T-cell (primary cell): ENCODE measurements at regions not wholly inside any gene's neighbourhood (a gene's known extent, or its start where the extent isn't known, plus 50 kb on each side); places are given as distances from the start of the nearest gene placed in this dataset.

Experiments used
- ATAC-seq, 4 experiments: fragments of 200-7000 bp in 3 of 4; fragments of 150-1000 bp in 1 of 4; cut with Tn5 transposase; replicated peaks in 1 of 4; 1 replicate in 3 of 4; 2 replicates in 1 of 4; pipeline ENCODE4 v1.10.0; 2021; ENCODE audit warnings: moderate library complexity in 3 of 4, mild to moderate bottlenecking in 2 of 4, moderate number of reproducible peaks in 1 of 4
- CTCF ChIA-PET, 2 donors: fragments of 300-600 bp; sonication (Branson Sonifier 250); formaldehyde crosslinking; loops; one replicate each; lab custom pipeline; 2022; ENCODE audit warnings: antibody characterized with exemption in 2 of 2; lab: Charles Lee
- POLR2A ChIA-PET, 2 donors: fragments of 300-600 bp; sonication (Branson Sonifier 250); formaldehyde crosslinking; loops; one replicate each; lab custom pipeline; 2022; ENCODE audit warnings: antibody characterized with exemption in 2 of 2; lab: Charles Lee
- DNase-seq, 35 experiments: peaks; one replicate each; pipeline versions ENCODE4 v3.0.0 to v3.0.0-alpha.2; 2013 to 2023
- H3K27ac ChIP-seq: one replicate; pipeline ENCODE4 v1.5.1; 2013; ENCODE audit warnings: low read length
- H3K27me3 ChIP-seq, 2 experiments: replicated peaks in 1 of 2; 1 replicate in 1 of 2; 2 replicates in 1 of 2; pipeline versions ENCODE4 v1.6.1 to v1.7.0; 2013; ENCODE audit warnings: low read length in 1 of 2, mixed read lengths in 1 of 2; ENCODE audit not compliant: control insufficient read depth in 2 of 2, insufficient read depth in 2 of 2; ENCODE audit errors: extremely low read depth in 1 of 2
- H3K36me3 ChIP-seq, 2 donors: 1 replicate in 1 of 2; 2 replicates in 1 of 2; pipeline versions ENCODE4 v1.6.1 to v1.7.0; 2013; ENCODE audit warnings: low read length in 1 of 2; ENCODE audit not compliant: control insufficient read depth in 2 of 2, insufficient read depth in 1 of 2; ENCODE audit errors: extremely low read depth in 1 of 2
- H3K4me1 ChIP-seq, 2 experiments: 1 replicate in 1 of 2; 2 replicates in 1 of 2; pipeline versions ENCODE4 v1.6.1 to v1.7.0; 2013; ENCODE audit warnings: low read length in 2 of 2, mixed read lengths in 1 of 2; ENCODE audit not compliant: insufficient read depth in 2 of 2, control insufficient read depth in 1 of 2; ENCODE audit errors: extremely low read depth in 1 of 2
- H3K4me3 ChIP-seq, 2 donors: 1 replicate in 1 of 2; 2 replicates in 1 of 2; pipeline versions ENCODE4 v1.5.1 to v1.7.0; 2013; ENCODE audit warnings: mild to moderate bottlenecking in 2 of 2, low read length in 1 of 2, moderate library complexity in 1 of 2; ENCODE audit not compliant: control insufficient read depth in 1 of 2; ENCODE audit errors: extremely low read depth in 1 of 2
- H3K9me3 ChIP-seq: 2 replicates; pipeline ENCODE4 v1.7.0; 2013
- H3K27ac Mint-ChIP-seq, 2 donors: one replicate each; pipeline ENCODE4 v1.8.0; 2020 to 2021; ENCODE audit warnings: mild to moderate bottlenecking in 2 of 2, mixed read lengths in 2 of 2
- H3K27me3 Mint-ChIP-seq, 2 donors: one replicate each; pipeline ENCODE4 v1.8.0; 2021 to 2022; ENCODE audit warnings: mixed read lengths in 2 of 2
- H3K36me3 Mint-ChIP-seq: one replicate; pipeline ENCODE4 v1.8.0; 2021; ENCODE audit warnings: mixed read lengths
- H3K4me1 Mint-ChIP-seq, 3 donors: one replicate each; pipeline ENCODE4 v1.8.0; 2020 to 2022; ENCODE audit warnings: mixed read lengths in 3 of 3, mild to moderate bottlenecking in 1 of 3
- H3K4me3 Mint-ChIP-seq, 3 donors: one replicate each; pipeline ENCODE4 v1.8.0; 2020 to 2022; ENCODE audit warnings: mild to moderate bottlenecking in 3 of 3, mixed read lengths in 3 of 3, moderate library complexity in 3 of 3
- H3K9me3 Mint-ChIP-seq, 3 donors: one replicate each; pipeline ENCODE4 v1.8.0; 2020 to 2022; ENCODE audit warnings: mixed read lengths in 3 of 3
- WGBS: methylation state at CpG from one replicate; pipeline ENCODE4 v1.1.5; 2013; ENCODE audit warnings: missing lambda C conversion rate; ENCODE audit not compliant: insufficient coverage; 5-methylcytosine and 5-hydroxymethylcytosine counted together

GRCh38 chr6:110043366-110043994 is 65.4 kb downstream of the GPR6 start:
- H3K4me3 ChIP-seq: no peak overlapping the region
- no peak overlapping the region for H3K27ac ChIP-seq
- no peaks in the 10 kb centered on the region for H3K9me3 ChIP-seq
- Mint-ChIP-seq H3K4me1 (peaks cover 10 to 15% (median 12%) of the 10 kb centered on the region in 3 donors), H3K9me3 (no peaks in the 10 kb centered on the region), H3K4me3 (no peak overlapping the region), H3K36me3 (no peaks in the 10 kb centered on the region), H3K27ac (no peak overlapping the region), H3K27me3 (no peaks in the 10 kb centered on the region)
- DNase-seq: no peak
- peaks cover 0 to 17% of the 10 kb centered on the region in 2 experiments for H3K4me1 ChIP-seq
- no peak for ATAC-seq
- 33% methylated on average over 1 of the region's 6 CpGs for WGBS
- peaks cover 0 to 3% of the 10 kb centered on the region in 2 experiments for H3K27me3 ChIP-seq
- no peaks in the 10 kb centered on the region for H3K36me3 ChIP-seq
- ChIA-PET POLR2A (interaction anchor here in 1 of 2 donors (0.6 to 0.7 kb wide), 2 partner anchors 13 to 864 kb away, joined by 3 to 11 read pairs; no protein-coding TSS in a partner anchor), CTCF (interaction anchor here in 1 of 2 donors (0.6 to 0.7 kb wide), 4 partner anchors 39 to 1278 kb away, joined by 3 to 8 read pairs (median 4); no protein-coding TSS in a partner anchor)

- ChIA-PET POLR2A (interaction anchor here in 1 of 2 donors (0.6 to 0.7 kb wide), 2 partner anchors 14 to 864 kb away, joined by 3 to 11 read pairs; no protein-coding TSS in a partner anchor), CTCF (interaction anchor here in 1 of 2 donors (0.6 to 0.7 kb wide), 4 partner anchors 39 to 1278 kb away, joined by 3 to 8 read pairs (median 4); no protein-coding TSS in a partner anchor)
- no peak for DNase-seq
- Mint-ChIP-seq H3K4me1 (peaks cover 10 to 12% (median 11%) of the 10 kb centered on the region in 3 donors), H3K27ac (no peak overlapping the region), H3K36me3 (no peaks in the 10 kb centered on the region), H3K4me3 (no peak overlapping the region), H3K27me3 (no peaks in the 10 kb centered on the region), H3K9me3 (no peaks in the 10 kb centered on the region)
- ATAC-seq: no peak
- H3K36me3 ChIP-seq: no peaks in the 10 kb centered on the region
- 70% methylated on average over 5 of the region's 6 CpGs for WGBS
- H3K4me1 ChIP-seq: peaks cover 0 to 14% of the 10 kb centered on the region in 2 experiments
- no peak overlapping the region for H3K27ac ChIP-seq
- H3K9me3 ChIP-seq: no peaks in the 10 kb centered on the region
- no peak overlapping the region for H3K4me3 ChIP-seq
- H3K27me3 ChIP-seq: peaks cover 0 to 3% of the 10 kb centered on the region in 2 experiments
These were observed 66.0 kb downstream of the GPR6 start for GRCh38 chr6:110044096-110044495.

- CTCF ChIA-PET: no interaction called here
- no peaks in the 10 kb centered on the region for H3K36me3 Mint-ChIP-seq
- H3K9me3 Mint-ChIP-seq: no peaks in the 10 kb centered on the region
- peaks cover 0 to 5% of the 10 kb centered on the region in 2 experiments for H3K27me3 ChIP-seq
- no peak overlapping the region for H3K27ac Mint-ChIP-seq
- H3K27ac ChIP-seq: no peak overlapping the region
- no peak overlapping the region for H3K4me3 Mint-ChIP-seq
- H3K4me3 ChIP-seq: no peak overlapping the region
- no peaks in the 10 kb centered on the region for H3K36me3 ChIP-seq
- no peak for ATAC-seq
- H3K4me1 ChIP-seq: peaks cover 0 to 9% of the 10 kb centered on the region in 2 experiments
- H3K9me3 ChIP-seq: no peaks in the 10 kb centered on the region
- no peaks in the 10 kb centered on the region for H3K27me3 Mint-ChIP-seq
- 100% methylated on average over 1 of the region's 3 CpGs for WGBS
- DNase-seq: no peak
- H3K4me1 Mint-ChIP-seq: peaks cover 5 to 8% (median 6%) of the 10 kb centered on the region in 3 donors
- POLR2A ChIA-PET: no interaction called here
These were observed 66.5 kb downstream of the GPR6 start for GRCh38 chr6:110044622-110045021.

GRCh38 chr6:110048221-110048875 is 70.2 kb downstream of the GPR6 start:
- Mint-ChIP-seq H3K9me3 (no peaks in the 10 kb centered on the region), H3K27me3 (peaks cover 0 to 9% of the 10 kb centered on the region in 2 donors), H3K4me3 (no peak overlapping the region), H3K36me3 (no peaks in the 10 kb centered on the region), H3K4me1 (no peaks in the 10 kb centered on the region), H3K27ac (no peak overlapping the region)
- DNase-seq (no peak), ATAC-seq (no peak)
- Histone ChIP-seq H3K27ac (no peak overlapping the region), H3K27me3 (peaks cover 0 to 15% of the 10 kb centered on the region in 2 experiments), H3K4me3 (no peak overlapping the region), H3K9me3 (no peaks in the 10 kb centered on the region), H3K4me1 (no peaks in the 10 kb centered on the region), H3K36me3 (no peaks in the 10 kb centered on the region)
- WGBS: 100% methylated on average over 2 of the region's 4 CpGs
- ChIA-PET CTCF (interaction anchor here in 1 of 2 donors (1.2 to 2.4 kb wide), 3 partner anchors 9 to 11 kb away, joined by 3 to 27 read pairs (median 3); no protein-coding TSS in a partner anchor), POLR2A (no interaction called here)

GRCh38 chr6:110049696-110050439 is 71.8 kb downstream of the GPR6 start:
- Mint-ChIP-seq H3K27me3 (peaks cover 0 to 14% of the 10 kb centered on the region in 2 donors), H3K27ac (no peak overlapping the region), H3K4me1 (no peaks in the 10 kb centered on the region), H3K4me3 (no peak overlapping the region), H3K9me3 (no peaks in the 10 kb centered on the region), H3K36me3 (no peaks in the 10 kb centered on the region)
- ATAC-seq (no peak), DNase-seq (no peak)
- WGBS: 74% methylated on average over 6 of the region's 11 CpGs
- Histone ChIP-seq H3K4me3 (no peak overlapping the region), H3K4me1 (peaks cover 0 to 2% of the 10 kb centered on the region in 2 experiments), H3K9me3 (no peaks in the 10 kb centered on the region), H3K27ac (no peak overlapping the region), H3K36me3 (no peaks in the 10 kb centered on the region), H3K27me3 (peaks cover 0 to 23% of the 10 kb centered on the region in 2 experiments)
- CTCF ChIA-PET: interaction anchor here (1.2 to 2.4 kb wide), 3 partner anchors 10 to 13 kb away, joined by 3 to 27 read pairs (median 5); no protein-coding TSS in a partner anchor
- POLR2A ChIA-PET: interaction anchor here in 1 of 2 donors (0.5 kb wide), 1 partner anchor 328 kb away, joined by 3 read pairs; no protein-coding TSS in a partner anchor
